H7 (cell line): ENCODE measurements at regions not wholly inside any gene's neighbourhood (a gene's known extent, or its start where the extent isn't known, plus 50 kb on each side); places are given as distances from the start of the nearest gene placed in this dataset.

Source experiments
- DNase-seq: peaks from one replicate; pipeline ENCODE4 v3.0.0; 2012
- H3K27me3 ChIP-seq: 2 replicates; pipeline ENCODE4 v1.6.0; 2011; ENCODE audit warnings: mild to moderate bottlenecking, low read length; ENCODE audit not compliant: control insufficient read depth, insufficient read depth
- H3K36me3 ChIP-seq: replicated peaks from 2 replicates; pipeline ENCODE4 v1.5.1; 2011; ENCODE audit warnings: low read length; ENCODE audit not compliant: control insufficient read depth, insufficient read depth
- H3K4me3 ChIP-seq: 2 replicates; pipeline ENCODE4 v1.5.1; 2011; ENCODE audit warnings: low read depth, mild to moderate bottlenecking, control low read depth, low read length, moderate library complexity; ENCODE audit not compliant: insufficient read depth

- Histone ChIP-seq H3K4me3 (no peak overlapping the region), H3K36me3 (no peaks in the 10 kb centered on the region), H3K27me3 (no peaks in the 10 kb centered on the region; the same call in 1 of the 2 replicates)
- no peak for DNase-seq
Measured at GRCh38 chr1:207971331-207972219, 60.6 kb upstream of the CD34 start.

- Histone ChIP-seq H3K27me3 (peaks cover under 1% of the 10 kb centered on the region; the same call in 1 of the 2 replicates), H3K36me3 (no peaks in the 10 kb centered on the region), H3K4me3 (no peak overlapping the region)
- no peak for DNase-seq
Measured at GRCh38 chr1:207970329-207971233, 59.7 kb upstream of the CD34 start.

DNA sequence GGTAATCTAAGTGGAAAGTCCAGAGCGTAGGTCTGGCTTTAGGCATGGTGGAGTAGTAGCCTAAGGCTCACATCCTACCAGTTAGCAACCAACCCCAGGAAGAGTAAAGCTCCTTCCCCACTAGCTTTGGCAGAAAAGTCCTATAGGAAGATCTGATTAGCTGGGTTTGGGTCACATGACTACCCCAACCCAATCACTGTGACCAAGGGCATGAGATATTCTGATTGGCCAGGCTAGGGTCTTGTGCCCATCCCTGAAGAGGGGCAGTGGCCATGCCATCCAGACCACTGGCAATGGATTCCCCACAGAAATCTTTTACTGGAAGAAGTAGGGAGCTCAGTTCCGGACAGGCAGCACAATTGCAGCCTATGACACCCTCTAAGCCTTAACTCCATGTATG lies 58.6 kb upstream of the CD34 start:
- peaks cover 7% of the 10 kb centered on the region for H3K27me3 ChIP-seq
- DNase-seq = no peak
- H3K36me3 ChIP-seq = no peaks in the 10 kb centered on the region
- H3K4me3 ChIP-seq = no peak overlapping the region

DNA sequence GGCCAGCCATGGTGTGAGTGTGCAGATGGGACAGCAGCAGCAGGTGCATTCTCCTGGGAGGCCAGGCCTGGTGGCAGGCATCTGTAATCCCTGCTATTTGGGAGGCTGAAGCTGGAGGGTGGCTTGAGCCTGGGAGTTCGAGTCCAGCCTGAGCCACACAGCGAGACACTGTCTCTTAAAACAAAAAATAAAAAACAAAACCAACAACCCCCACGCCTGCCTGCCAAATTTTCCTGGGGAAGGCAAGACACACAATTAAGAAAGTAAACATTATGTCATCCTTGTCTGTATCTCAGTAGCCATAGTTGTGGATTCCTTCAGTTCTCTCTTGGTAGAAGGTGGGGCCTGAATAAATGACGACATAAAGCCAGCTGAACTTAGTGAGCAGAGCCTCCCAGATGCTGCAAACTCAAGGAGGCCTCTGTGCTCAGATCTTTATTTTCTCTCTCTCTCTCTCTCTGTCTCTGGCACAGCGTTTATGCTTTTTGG lies 57.6 kb upstream of the CD34 start:
- no peak overlapping the region for H3K4me3 ChIP-seq
- DNase-seq = no peak
- peaks cover 13% of the 10 kb centered on the region for H3K27me3 ChIP-seq
- no peaks in the 10 kb centered on the region for H3K36me3 ChIP-seq

- Histone ChIP-seq H3K36me3 (no peaks in the 10 kb centered on the region), H3K27me3 (peaks cover 20% of the 10 kb centered on the region)
- DNase-seq = no peak
Measured at GRCh38 chr1:207967703-207968102, 56.8 kb upstream of the CD34 start.

DNA sequence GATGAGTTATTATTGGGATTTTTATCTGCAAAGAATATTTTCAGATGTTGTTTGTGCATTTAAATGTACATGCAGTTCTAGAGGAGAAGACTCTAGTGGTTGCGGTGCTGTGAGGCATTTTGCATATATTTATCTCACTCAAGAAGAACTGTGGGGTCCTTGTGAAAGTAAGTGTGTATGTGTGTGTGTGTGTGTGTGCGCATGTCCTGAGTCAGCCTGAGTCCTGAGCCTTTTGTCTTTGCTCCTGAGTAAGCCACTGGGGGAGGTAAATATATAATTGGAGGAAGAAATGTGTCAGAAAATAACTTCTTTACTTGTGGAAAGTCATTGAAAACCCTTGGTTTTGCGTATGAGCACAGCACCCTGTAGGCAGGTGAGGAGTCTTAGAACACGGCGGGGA lies 55.6 kb upstream of the CD34 start:
- H3K4me3 ChIP-seq = no peak overlapping the region
- peaks cover 30% of the 10 kb centered on the region for H3K27me3 ChIP-seq
- DNase-seq = no peak
- H3K36me3 ChIP-seq = no peaks in the 10 kb centered on the region

More at GRCh38 chr1:207967703-207968102, 56.8 kb upstream of the CD34 start:
- no peak overlapping the region for H3K4me3 ChIP-seq

DNA sequence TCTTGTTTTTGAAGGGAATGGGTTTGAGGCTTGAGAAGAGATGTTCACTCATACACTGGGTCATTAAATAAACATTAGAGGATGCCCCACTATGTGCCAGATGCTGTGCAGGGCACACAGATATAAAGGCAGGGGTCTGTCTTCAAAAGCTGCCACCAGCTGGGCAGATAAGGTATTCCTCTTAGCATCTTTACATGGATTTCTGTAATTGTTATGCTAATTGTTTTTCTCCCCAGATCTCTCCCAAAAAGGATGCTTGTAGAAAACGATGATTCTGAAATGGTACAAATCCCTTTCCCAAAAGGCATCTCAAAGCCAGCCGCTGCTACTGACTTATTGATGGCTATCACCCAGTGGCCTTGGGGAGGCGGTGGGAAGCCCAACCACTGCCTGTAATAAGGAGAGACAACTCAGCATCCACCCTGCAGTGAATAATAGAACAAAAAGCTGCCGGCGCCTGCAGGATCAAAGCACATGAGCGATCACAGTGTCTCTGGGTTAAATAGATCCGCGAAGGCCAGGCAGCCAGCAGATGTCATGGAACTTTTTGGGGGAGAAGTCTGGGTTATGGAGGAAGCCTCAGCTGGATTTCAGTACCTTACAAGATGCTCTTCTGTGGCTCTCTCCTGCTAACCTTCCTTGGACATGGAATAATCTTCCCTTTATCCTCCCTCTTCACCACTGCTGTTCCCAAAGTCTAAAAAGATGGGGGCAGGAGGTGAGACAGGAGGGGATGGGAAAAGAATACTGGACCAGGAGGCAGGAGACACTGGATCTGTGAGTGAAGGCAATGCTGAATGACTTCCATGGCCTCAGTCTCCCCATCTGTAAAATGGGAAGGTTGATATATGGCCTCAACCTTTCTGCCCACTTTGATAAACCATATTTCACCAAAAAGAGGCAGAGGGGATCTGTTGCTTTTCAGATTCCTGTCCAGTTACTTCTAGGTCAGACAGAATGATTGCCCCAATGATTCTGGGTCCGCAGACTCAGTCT lies 54.8 kb upstream of the CD34 start:
- H3K36me3 ChIP-seq = no peaks in the 10 kb centered on the region
- no peak for DNase-seq
- H3K27me3 ChIP-seq = peaks cover 38% of the 10 kb centered on the region
- no peak overlapping the region for H3K4me3 ChIP-seq

DNA sequence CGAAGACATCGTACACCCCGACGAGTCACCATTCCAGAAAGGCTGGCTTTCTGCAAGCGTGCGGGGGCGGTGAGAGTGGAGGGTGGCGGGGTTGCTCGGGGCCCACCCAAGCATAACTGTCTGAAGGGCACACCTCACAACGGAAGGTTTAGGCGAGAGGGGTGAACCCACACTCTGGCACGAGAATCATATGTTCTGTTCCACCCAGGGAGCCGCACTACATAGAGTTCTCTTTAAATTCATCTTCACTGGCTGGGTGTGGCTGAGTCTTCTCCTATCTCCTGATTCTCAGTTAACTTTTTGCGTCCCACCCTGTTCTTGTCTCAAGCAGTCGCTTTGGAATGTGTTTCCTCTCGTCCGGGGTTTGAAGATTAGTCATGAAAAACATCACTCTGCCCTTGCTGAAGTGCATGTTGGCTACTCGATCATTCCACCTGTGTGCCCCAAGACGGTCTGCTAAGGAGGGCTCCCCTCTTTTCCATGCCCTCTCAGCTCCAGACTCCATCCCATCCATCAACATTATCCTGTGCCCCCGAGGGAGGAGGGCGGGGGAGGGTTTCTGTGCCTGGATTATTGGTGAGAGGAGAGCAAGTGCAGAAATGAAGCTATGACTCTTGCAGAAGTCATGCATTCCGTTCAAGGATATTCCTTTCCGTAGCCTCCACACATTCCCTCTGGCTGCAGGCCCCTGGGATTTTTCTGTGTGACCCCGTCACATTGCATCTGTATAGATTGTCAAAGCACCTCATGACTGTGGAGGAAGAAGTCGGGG lies 53.5 kb upstream of the CD34 start:
- no peak overlapping the region for H3K4me3 ChIP-seq
- H3K36me3 ChIP-seq = no peaks in the 10 kb centered on the region
- DNase-seq = no peak
- peaks cover 51% of the 10 kb centered on the region for H3K27me3 ChIP-seq

GRCh38 chr1:207963427-207964194 lies 52.7 kb upstream of the CD34 start:
- Histone ChIP-seq H3K36me3 (no peaks in the 10 kb centered on the region), H3K4me3 (peak overlapping the region; percentile 68), H3K27me3 (peaks cover 59% of the 10 kb centered on the region)
- peak; percentile 98 for DNase-seq

GRCh38 chr1:207962716-207963426 lies 51.9 kb upstream of the CD34 start:
- Histone ChIP-seq H3K4me3 (peak overlapping the region; percentile 68), H3K27me3 (peaks cover 66% of the 10 kb centered on the region), H3K36me3 (no peaks in the 10 kb centered on the region)
- DNase-seq = no peak
